ENCODE measurements at regions not wholly inside any gene's neighbourhood (a gene's known extent, or its start where the extent isn't known, plus 50 kb on each side); places are given as distances from the start of the nearest gene placed in this dataset.

GRCh38 chr5:163682234-163682633, 176.8 kb downstream of the MAT2B start:
- H3K4me3 ChIP-seq (ENCODE audit: low read depth, low read length) = no peak overlapping the region
- DNase-seq (ENCODE audit: low read depth) = no peak
- no peak for TF ChIP-seq CTCF (IDR thresholded peaks at IDR 0.05; ENCODE audit: control insufficient read depth, extremely low read depth, insufficient read depth)

GRCh38 chr5:163687414-163687813, 182.0 kb downstream of the MAT2B start:
- DNase-seq (ENCODE audit: low read depth) = no peak
- H3K4me3 ChIP-seq (ENCODE audit: low read depth, low read length) = no peak overlapping the region
- TF ChIP-seq CTCF (IDR thresholded peaks at IDR 0.05; ENCODE audit: control insufficient read depth, extremely low read depth, insufficient read depth) = no peak

GRCh38 chr5:163692091-163692490, 186.7 kb downstream of the MAT2B start:
- no peak overlapping the region for H3K4me3 ChIP-seq (ENCODE audit: low read depth, low read length)
- DNase-seq (ENCODE audit: low read depth) = no peak
- TF ChIP-seq CTCF (IDR thresholded peaks at IDR 0.05; ENCODE audit: control insufficient read depth, extremely low read depth, insufficient read depth) = no peak

- H3K4me3 ChIP-seq (ENCODE audit: low read depth, low read length) = no peak overlapping the region
- peak; percentile 55 for DNase-seq (ENCODE audit: low read depth)
- peak; percentile 87 for TF ChIP-seq CTCF (IDR thresholded peaks at IDR 0.05; ENCODE audit: control insufficient read depth, extremely low read depth, insufficient read depth)
Measured at GRCh38 chr5:163695830-163696578, 190.6 kb downstream of the MAT2B start.

GRCh38 chr5:163696579-163696887, 191.1 kb downstream of the MAT2B start:
- H3K4me3 ChIP-seq (ENCODE audit: low read depth, low read length) = no peak overlapping the region
- TF ChIP-seq CTCF (IDR thresholded peaks at IDR 0.05; ENCODE audit: control insufficient read depth, extremely low read depth, insufficient read depth) = no peak
- no peak for DNase-seq (ENCODE audit: low read depth)

- no peak overlapping the region for H3K4me3 ChIP-seq (ENCODE audit: low read depth, low read length)
- no peak for TF ChIP-seq CTCF (IDR thresholded peaks at IDR 0.05; ENCODE audit: control insufficient read depth, extremely low read depth, insufficient read depth)
- no peak for DNase-seq (ENCODE audit: low read depth)
Measured at GRCh38 chr5:163706053-163706771, 200.8 kb downstream of the MAT2B start.

Data from LNCaP clone FGC (cell line).